ENCODE measurements at regions not wholly inside any gene's neighbourhood (a gene's known extent, or its start where the extent isn't known, plus 50 kb on each side); places are given as distances from the start of the nearest gene placed in this dataset.
"Not testable (repeated sequence)": the region's sequence is repeated elsewhere in the genome, so short reads cannot be mapped to it uniquely, and the experiment has no call there.

DNA sequence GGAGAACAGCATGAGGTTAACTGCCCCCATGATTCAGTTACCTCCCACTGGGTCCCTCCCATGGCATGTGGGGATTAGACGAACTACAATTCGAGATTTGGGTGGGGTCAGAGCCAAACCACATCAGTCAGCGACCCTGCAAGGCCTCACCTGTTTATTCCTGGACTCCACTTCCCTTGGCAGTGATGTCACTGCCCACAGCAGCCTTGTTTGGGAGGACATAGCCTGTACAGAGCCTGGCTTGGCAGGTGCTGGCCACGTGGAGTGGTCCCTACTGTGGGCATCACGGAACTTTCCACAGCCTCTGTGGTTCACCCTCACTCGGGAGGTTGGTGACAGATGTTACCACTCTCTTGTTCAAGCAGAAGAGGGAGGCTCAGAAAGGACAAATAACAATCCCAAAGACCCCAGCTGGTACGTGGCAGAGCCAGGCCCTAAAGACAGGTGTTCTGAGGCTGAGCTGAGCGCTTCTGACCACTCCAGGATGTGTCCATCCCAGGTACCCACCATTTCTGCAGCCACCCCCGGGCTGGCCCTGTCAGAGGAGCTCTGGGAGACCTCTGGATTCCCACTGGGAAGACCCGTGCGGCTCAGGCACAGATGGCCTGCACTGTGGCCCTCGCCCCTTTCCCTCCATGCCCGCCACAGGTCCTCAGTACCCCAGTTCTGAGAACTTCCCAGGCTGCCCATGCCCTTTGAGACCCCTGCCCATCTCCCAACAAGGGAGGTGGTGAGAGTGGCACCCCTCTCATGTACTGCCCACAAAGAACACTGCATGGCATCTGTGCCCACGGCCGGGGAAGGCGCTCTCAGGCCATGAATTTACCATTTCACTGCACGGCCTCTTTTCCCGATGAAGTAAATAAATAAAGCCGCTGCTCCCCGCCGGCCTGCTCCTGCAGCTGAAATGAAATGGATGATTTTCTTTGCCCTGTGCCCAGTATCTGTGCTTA is 605.8 kb downstream of the TBC1D22A start:
- DNase-seq (ENCODE audit: low read depth in 2 of 2), result no peak

GRCh38 chr22:47367107-47367690 is 604.7 kb downstream of the TBC1D22A start:
- DNase-seq (ENCODE audit: low read depth in 2 of 2), result no peak

- DNase-seq (ENCODE audit: low read depth in 2 of 2), result no peak
Measured at GRCh38 chr22:47366026-47366767, 603.7 kb downstream of the TBC1D22A start.

GRCh38 chr22:47361247-47361646 is 598.8 kb downstream of the TBC1D22A start:
- no peak for DNase-seq (ENCODE audit: low read depth in 2 of 2)

DNA sequence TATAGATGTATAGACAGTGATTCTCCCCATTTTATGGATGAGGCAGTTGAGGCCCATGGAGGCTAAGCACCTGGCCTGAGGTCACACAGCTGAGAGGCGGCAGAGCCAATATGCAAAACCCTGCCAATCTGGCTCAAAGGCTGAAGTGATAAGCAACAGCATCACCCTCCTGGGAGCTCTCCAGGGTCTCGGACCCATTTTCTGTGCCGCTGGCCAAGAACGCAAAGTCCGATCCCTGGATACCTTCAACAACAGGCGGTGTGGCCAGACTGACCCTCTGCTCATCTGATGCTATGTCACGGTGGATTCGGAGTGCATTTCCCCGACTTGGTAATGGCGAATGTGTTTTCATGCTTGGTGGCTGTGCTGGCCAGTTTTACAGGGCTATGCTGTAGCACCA is 595.0 kb downstream of the TBC1D22A start:
- DNase-seq (ENCODE audit: low read depth in 2 of 2), result no peak

DNA sequence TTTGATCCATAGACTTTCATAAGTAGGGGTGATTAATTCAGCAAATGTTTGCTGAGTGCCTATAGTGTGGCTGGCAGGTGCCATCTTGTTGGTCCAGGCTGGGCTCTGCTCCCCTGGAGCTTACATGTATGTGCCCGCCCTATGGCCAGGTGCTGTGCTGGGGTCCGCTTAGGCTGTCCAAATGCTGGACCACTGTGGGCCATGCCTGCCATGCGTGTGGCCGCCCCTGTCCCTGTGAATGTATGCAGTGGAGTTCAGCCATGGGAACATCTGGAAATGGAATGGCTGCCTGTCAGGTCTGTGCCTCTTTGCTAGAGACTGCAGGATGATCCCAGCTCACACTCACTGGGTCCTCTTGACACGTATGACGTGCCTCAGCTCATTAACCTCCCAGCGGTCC is 594.6 kb downstream of the TBC1D22A start:
- DNase-seq (ENCODE audit: low read depth in 2 of 2), result no peak

- DNase-seq (ENCODE audit: low read depth in 2 of 2), result no peak
Measured at GRCh38 chr22:47356511-47357011, 594.1 kb downstream of the TBC1D22A start.

GRCh38 chr22:47355776-47356510 is 593.5 kb downstream of the TBC1D22A start:
- no peak for DNase-seq (ENCODE audit: low read depth in 2 of 2)

DNA sequence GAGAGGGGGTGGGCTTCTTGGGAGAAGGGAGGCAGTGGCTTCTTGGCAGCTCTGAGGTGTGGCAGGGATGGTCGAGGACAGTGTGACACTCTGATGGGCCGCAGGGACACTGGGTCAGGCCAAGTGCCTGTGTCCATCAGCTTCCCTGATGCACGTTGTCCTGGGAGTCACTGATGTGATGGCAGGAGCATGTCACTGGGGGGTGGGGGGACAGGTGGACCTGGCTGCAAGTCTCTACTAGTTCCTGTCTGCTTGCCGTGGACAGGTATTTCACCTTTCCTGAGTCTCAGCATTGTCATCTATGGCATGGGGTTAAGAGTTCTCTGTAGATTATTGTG is 592.9 kb downstream of the TBC1D22A start:
- DNase-seq (ENCODE audit: low read depth in 2 of 2), result no peak

GRCh38 chr22:47354668-47355387 is 592.4 kb downstream of the TBC1D22A start:
- DNase-seq (ENCODE audit: low read depth in 2 of 2), result no peak

DNA sequence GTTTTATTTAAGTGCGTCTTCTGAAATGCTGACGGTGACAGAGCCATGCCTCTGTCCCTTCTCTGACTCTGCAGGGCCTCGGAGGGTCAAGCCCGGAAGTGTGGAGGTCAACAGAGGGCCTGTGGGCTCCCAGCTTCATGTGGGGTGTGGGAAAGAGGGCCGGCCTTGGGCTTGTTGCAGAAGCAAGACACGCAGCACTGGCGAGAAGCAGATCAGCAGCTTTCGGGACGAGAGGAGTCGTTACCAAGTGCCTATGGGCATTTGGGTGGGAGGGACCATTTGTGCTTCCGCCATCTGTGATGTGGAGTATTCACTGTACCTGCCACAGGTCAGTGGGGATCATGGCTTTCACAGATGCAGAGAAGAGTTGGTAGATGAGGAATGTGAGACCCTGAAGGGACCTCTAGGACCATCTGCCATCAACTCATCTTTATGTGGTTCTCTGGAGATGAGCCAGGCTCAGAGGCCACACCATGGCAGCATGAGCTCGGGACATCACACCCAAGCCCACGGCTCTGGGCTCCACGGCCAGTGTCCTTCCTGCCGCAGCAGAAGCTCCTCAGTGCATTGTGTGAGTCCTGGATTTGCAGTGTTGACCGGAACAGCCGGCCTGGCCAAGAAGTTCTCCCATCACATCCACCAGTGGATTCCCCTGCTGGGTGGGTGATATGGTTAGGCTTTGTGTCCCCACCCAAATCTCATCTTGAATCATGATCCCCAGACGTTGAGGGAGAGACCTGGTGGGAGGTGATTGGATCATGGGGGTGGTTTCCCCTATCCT is 590.7 kb downstream of the TBC1D22A start:
- DNase-seq (ENCODE audit: low read depth in 2 of 2), result no peak

- DNase-seq (ENCODE audit: low read depth in 2 of 2), result no peak
Measured at GRCh38 chr22:47351836-47352579, 589.6 kb downstream of the TBC1D22A start.

DNA sequence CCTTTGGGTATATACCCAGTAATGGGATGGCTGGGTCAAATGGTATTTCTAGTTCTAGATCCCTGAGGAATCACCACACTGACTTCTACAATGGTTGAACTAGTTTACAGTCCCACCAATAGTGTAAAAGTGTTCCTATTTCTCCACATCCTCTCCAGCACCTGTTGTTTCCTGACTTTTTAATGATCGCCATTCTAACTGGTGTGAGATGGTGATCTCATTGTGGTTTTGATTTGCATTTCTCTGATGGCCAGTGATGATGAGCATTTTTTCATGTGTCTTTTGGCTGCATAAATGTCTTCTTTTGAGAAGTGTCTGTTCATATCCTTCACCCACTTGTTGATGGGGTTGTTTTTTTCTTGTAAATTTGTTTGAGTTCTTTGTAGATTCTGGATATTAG is 583.8 kb downstream of the TBC1D22A start:
- not testable (repeated sequence) for DNase-seq (ENCODE audit: low read depth in 2 of 2)

- no peak for DNase-seq (ENCODE audit: low read depth in 2 of 2)
Measured at GRCh38 chr22:47345025-47345424, 582.6 kb downstream of the TBC1D22A start.

DNA sequence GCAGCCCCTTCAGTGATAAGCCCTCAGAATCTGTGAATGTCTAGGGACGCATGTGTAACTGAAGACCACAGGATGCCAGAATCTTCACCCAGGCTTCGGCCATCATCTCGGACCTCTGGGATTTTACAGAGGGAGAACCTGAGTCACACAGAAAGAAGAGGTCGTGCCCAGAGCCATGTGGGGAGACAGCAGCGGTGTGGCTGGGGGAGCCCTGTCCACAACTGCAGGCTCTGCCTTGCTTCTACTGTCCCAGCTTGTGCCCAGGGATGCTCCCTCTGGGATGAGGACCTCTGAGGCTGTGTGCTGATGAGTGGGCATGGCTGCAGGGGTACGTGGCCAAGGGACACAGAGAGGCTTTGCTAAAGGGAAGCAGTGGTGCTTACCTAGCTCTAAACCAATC is 582.0 kb downstream of the TBC1D22A start:
- no peak for DNase-seq (ENCODE audit: low read depth in 2 of 2)

DNA sequence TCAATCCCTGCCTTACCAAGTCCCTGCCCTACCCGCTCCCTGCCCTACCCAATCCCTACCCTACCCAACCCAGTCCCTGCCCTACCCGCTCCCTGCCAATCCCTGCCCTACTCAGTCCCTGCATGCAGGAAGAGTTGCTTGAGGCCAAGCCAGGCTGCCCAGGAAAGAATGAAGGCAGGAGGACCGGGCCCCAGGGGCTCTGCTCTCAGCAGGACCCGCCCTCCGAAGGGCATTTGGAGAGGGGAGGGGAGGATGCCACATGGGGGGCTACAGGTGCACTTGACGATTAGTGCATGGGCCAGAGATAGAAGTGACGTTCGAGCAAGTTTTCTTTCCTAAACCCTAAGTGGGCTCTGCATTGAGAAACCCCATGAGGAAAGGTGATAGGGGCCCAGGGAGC is 581.2 kb downstream of the TBC1D22A start:
- DNase-seq (ENCODE audit: low read depth in 2 of 2), result no peak

- DNase-seq (ENCODE audit: low read depth in 2 of 2), result no peak
Measured at GRCh38 chr22:47342446-47342845, 580.0 kb downstream of the TBC1D22A start.

- DNase-seq (ENCODE audit: low read depth in 2 of 2), result no peak
Measured at GRCh38 chr22:47341464-47341863, 579.0 kb downstream of the TBC1D22A start.

DNA sequence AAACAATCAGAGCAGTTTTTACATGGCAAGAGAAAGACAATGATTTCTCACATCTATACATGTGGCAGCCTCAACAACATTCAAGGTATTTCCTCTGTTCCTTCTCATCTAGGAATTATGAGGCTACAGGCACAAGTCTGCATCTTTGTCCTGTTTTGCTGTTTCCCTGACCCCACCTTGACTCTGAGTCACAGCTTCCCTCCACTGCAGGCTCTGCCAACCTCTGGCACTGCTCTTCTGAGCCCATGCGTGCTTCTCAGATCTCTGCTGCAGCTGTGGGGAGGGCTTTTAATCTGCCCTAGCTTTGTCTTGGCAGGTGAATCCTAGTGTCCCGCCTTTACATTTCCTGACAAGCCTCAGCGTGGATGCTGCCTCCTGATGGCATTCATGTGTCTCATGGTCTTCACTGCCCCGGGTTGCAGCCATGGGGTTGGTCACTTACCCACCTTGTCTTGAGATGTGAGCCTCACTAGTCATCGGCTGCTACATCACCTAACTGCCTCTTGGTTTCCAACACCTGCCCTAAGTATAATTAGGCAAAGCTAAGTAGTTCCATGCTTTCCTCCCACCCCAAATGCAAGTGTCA is 578.5 kb downstream of the TBC1D22A start:
- no peak for DNase-seq (ENCODE audit: low read depth in 2 of 2)
